GM19240 (cell line): ENCODE measurements at regions not wholly inside any gene's neighbourhood (a gene's known extent, or its start where the extent isn't known, plus 50 kb on each side); places are given as distances from the start of the nearest gene placed in this dataset.

Source experiments
- DNase-seq: peaks from one replicate; pipeline ENCODE4 v3.0.0; 2011; ENCODE audit warnings: low spot score; ENCODE audit not compliant: insufficient read length

DNA sequence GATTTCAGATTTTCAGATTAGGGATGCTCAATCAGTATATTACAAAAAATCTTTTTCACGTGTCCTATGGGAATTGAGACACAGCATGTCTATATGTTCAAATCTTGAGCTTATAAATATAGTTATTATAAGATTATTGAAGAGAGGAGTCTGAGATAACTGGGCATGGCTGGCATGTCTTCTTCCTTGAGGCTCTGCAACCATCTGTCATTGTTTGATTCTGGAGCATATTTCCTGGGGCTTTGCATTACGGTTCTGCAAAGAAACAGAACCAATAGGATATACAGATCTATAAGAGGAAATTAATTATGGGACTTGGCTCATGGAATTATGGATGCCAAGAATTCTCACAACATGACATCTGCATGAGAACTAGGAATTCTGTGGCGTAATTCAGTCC is 386.1 kb downstream of the SOCS6 start:
- DNase-seq = no peak

DNA sequence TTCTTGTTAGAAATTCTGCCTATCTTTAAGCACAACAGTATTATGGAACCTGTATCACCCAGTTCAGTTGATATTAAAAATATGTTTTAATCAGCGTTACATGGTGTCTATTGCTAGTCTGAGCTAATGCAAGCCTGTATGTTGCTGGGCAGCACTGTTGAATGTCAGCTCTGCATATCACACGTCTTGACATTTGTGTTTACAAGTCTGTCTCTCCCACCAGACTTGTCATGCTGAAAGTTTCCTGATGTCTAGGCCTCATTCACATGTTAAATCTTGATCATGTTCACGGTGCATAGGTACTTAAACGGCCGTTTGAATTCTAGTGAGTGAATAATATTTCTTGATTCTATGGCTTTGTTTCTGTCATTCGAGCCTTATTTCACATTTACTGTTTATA is 385.0 kb downstream of the SOCS6 start:
- no peak for DNase-seq

DNA sequence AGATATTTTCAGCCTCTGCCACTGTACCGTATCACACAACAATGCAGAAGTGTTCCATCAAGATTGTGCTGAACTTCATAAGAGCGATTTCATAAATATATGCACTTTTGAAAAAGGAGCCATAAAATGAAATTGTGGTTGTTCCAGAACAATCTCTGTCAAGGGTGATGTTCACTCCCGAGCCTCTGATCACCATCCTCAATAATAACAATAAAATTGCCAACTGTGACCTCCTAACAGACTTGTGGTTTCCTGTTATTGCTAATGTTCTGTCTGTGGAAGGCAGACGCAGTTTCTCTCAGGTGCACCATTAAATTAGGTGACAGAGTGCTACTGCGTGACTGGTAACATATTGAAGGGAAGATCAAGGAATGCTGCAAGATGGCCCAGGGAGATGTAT is 383.7 kb downstream of the SOCS6 start:
- no peak for DNase-seq

DNA sequence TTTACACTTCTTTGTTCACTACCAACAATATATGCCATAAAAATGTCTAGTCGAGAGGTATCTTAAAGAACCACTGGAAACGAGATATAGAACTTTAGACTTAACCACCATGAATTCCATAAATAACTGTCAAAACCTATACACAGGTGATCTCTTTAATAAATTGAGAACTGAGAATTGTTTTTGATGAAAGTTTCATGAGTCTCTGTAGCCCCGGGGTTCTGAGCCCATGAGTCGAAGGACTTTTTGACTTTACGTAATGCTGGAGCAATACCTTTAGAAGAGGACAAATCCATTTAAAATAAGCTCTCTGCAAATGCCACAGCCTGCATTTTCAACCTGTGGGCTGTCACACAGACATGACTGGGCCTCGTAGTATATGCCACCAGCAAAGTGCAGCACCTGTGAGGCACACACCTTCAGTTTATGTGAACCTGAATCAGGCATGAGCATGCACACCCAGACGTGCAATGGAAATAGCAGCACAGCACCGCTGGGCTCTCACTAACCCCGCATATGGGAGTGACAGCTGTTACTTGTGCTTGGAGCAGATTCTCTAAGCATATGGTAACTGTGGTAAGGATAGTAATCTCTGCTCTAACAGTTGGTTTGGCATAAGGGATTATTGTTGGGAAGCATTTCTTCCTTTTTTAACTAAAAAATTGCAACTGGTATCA is 383.2 kb downstream of the SOCS6 start:
- no peak for DNase-seq

DNA sequence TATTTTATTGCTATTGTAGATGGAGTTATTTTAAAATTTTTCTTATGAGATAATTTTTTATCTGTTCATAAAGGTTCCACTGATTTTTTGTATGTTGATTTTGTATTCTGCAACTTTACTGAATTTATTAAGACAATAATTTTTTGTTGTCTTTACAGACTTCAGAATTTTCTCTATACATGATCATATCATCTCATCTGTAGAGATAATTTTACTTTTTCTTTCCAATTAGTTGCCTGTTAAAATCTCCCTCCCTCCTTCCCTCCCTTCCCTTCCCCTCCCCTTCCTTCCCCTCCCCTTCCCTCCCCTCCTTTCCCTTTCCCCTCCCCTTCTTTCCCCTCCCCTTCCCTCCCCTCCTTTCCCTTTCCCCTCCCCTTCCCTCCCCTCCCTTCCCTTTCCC is 378.1 kb downstream of the SOCS6 start:
- DNase-seq = no peak

DNA sequence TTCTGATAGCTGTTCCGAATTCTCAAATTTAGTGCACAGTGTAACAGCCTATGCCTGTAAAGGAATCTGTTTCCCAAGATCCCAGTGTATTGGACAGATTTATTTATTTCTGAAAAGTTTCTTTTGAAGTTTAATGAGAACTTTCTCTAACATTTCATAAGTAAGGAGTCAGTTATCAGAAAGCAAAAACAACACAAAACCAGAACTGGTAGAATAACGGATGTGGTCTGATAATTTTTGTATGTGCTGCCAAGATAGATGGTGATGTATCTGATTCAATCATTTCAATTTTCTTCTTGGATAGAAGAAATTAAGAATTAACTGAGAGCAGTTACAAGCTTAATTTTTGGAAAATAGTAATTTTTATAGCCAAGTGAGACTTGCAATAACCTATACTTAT is 374.3 kb downstream of the SOCS6 start:
- DNase-seq = no peak

DNA sequence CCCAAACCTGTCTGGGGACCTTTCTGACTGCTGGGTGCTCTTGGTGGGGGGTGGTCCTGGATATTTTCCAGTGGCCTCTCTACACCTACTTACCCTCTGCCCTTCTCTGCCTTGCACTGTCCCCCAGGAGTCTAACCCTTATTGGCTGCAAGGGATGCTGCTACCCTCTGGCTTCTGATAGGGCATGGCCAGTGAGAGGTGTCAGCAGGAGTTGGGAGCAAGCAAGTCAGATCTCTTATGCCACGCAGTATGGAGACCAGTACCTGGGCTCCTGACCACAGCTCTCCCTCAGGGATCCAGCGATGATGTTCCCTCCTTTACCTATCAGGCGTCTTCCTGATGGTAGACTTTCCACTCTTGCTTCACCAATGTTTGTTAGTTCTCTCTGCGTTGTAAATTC is 373.7 kb downstream of the SOCS6 start:
- DNase-seq = no peak

DNA sequence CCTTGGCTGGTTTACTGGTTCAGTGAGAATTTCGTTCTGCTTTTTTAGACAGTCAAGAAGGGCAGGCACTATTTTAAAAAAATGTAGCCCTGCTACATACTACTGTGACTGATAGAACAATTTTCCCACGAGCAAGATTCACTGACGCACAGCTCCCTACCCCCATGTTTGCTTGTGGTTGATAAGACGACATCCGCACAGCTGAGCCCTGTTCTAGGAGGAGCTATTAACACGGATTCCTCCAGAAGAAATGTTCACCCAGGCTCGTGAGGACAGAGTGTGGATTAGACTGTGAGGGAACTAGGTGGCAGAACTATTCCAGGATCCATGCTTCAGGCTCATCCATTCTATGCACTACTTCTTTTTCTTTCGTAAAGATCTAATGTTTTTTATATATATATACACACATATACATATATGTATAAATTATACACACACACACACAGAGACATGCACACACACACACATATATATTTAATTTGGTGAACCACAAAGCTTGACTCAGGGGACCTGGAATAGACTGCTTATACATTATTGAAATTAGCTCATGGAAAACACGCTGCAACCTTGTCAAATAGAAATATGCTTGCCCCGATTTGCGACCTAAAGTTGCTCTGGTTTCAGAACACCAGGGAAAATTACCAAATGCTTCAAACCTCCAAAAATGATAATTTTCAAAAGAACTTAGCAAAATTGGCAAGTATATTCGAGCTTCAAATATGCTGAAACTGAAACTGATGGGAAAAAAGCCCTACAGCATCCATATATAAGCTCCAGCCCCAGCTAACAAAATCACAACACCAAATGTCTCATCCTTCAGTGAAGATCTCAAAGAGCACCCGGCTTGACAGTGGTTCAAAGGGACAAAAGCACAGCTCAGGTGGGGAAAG is 370.4 kb downstream of the SOCS6 start:
- DNase-seq = no peak

DNA sequence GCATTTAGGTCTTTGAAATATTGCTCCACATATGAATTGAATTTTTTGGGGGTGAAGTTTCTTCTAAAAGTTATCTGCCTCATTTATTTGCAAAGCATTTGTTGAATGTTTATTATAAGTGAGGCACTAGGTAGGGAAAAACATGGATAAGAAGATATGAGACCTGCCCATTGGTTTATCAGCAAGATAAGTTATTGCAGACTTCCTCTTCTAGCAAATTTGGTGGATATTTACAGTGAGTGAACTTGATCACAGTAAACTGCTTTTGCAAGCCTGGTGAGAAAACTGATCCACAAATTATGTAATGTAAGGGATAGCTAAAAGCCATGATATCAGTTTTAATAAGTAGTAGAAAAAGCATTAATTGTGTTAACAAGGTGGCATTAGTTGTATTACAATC is 364.8 kb downstream of the SOCS6 start:
- no peak for DNase-seq

DNA sequence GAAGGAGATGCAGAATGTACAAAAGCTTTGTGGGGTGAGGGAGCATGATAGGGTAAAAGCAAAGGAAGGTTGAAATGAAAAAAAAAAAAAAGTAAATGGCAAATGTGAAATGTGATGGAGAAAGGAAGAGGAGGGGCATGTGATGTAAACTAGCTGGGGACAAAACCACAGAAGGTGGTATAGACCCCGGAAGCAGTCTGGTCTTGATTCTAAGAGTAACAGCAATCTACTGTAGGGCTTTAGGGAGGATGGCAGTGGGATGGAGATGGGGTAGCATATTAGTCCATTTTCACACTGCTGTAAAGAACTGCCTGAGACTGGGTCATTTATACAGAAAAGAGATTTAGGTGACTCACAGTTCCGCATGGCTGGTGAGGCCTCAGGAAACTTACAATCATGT is 362.0 kb downstream of the SOCS6 start:
- no peak for DNase-seq

DNA sequence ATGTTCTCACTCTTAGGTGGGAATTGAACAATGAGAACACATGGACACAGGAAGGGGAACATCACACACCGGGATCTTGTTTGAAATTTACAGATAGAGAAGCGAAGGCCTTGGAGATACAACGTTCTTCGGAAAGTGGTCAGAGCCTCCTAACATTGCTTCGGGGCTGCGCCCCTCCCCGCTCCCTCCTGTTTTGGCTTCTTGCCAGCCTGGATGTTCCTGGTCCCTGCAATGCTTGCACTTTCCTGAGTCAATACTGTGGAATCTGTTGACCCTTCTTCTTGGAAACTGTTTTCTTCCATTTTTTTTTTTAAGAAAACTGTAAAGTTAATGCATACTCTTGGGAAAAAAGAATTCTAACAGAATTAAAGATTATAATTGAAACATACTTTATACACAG is 360.8 kb downstream of the SOCS6 start:
- no peak for DNase-seq

DNA sequence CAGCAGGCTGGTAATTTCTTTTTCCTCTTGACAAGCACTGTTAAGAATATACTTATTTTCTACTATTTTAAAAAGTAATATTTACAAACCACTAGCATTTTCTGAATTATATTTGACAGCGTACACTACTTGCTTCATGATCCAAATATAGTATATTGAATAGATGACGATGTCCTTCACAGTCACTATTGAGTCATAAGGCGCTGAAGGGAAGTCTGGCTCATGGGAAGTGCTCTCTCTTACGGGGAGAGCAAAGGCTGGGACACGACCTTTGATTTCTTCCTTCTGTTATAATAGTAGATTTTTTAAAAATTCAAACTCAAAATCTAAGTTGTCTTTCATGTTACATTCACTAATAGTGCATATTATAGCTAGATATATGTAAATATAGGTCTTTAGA is 357.1 kb downstream of the SOCS6 start:
- no peak for DNase-seq

DNA sequence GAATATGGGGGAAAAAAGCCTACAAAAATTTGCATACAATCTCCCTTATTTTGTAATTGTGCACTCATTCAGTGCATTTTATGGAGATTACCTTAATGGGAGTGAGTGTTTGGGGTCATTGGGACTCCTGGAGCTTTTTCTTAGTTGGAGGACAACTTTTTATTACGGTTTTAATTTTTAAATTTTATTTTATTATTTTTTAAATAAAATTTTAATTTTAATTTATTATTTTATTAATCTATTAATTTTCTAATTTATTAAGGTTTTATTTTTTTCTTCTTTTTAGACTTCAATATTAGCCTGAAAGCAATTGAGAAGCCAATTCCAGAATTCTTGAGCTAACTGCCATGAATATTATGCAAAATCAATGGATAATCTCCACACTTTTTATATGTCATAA is 355.0 kb downstream of the SOCS6 start:
- DNase-seq = no peak

DNA sequence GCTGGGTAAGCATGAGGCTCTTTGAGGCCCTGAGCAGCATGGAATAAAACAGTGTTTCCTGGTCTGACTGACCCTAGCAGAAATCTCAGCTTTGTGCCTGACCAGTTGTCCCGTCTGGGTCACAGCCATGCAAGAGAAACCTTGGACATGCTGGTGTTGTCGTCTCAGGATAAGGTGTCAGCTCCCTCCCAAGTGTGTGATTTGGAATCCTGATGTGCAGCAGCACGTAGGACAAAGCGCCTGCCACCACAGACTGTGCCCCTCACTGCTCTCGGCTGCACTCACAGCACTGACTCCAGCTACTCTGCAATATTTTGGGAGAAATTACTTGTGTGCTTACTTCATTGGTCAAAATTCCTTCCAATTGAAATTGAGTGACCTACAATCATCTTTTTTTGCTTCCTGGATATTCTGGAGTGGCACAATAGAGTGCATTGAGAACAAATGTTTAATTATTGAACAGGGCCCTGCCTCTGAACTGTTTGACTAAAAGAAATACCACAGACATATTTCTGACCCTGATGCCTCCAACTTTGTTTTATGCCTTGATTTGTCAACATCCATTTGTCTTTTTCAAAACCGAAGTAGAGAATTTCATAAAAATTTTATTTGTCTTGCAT is 352.4 kb downstream of the SOCS6 start:
- DNase-seq = no peak

DNA sequence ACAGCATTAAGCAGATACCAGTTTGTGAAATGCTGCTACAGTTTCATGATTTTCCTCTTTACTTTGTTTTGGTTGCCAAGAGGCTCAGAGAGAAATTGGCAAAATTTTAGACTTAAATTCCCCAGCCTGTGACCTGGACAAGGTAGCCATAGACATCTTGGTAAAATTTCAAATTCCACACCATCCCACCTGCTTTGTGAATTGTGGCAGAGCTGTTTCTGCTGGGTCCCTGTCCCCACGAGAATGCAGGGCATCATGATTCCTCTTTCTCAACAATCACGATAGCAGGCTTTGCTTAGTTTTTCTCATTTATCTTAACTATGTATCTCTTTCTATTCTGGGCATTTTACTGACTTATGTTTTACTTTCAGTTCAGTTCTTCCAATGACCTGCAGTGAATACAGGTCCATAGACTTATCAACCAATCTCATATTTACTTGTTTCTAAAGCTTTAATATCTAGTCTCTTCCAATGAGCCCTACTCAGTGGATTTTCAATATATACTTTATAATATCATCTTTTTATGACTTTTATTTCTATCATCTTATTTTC is 351.6 kb downstream of the SOCS6 start:
- DNase-seq = no peak

DNA sequence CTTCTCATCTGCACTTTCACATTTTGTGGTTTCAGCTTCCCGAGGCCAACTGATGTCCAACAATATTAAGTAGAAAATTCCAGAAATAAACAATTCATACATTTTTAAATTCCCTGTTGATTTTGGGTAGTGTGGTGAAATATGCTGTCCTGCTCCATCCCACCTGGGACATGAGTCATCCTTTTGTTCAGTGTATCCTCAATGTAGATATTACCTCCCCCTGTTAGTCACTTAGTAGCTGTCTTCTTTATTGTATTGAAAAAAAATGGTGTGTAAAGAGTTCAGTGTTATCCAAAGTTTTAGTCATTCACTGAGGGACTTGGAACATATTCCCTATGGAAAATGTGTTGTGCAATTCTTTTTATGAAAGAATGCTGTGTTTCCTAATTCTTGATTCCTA is 348.1 kb downstream of the SOCS6 start:
- DNase-seq = no peak

DNA sequence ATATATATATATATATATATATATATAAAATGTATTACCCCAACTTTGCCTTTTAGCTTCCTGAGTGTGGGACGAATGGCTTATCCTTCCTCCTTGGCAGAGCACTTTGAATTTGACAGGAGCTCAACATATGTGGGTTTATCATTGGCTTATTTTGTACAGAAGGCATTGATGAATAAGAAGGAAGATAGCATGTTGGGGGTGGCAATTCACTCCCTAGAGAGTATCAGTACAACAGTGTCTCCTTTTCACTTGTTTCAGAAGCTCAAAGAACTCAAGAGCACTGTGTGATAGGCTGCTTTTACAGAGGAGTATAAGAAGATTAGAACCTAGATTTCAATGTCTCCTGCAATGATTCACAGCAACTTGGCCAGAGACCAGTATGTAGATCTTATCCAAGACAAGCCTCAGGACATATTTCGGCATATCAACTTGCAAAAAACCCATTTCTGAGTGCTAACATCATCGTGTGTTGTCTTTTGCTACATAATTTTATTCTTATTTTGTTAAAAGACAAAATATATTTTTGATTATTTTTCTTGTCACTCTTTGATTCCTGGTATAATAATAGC is 345.8 kb downstream of the SOCS6 start:
- DNase-seq = no peak

DNA sequence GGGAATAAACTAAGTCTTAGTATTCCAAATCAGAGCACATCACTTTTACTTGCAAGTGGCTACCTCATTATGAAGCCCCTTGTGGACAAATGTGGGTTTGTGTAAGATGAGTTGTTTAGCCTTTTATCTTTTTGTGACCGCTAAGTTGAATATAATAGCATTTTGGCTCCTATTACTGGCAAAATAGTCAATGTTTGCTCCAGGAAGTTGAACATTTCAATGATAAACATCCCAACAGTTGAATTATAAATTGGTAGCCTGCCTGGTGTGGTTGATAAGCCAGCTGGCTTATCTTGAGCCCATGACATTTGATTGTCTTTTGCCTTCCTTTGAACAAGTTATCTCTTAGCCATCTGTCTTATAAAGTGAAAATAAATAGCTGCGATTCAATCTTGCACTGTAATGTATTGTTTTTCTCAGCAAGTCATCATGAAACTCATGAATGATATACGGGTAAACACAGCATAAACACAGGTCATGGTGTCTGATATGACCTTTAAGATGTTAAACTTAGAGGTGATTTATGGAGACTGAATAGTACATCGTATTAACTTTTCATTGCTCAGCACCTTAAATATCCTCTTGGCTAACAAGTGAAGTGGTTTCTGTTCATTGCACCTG is 338.4 kb downstream of the SOCS6 start:
- DNase-seq = no peak

DNA sequence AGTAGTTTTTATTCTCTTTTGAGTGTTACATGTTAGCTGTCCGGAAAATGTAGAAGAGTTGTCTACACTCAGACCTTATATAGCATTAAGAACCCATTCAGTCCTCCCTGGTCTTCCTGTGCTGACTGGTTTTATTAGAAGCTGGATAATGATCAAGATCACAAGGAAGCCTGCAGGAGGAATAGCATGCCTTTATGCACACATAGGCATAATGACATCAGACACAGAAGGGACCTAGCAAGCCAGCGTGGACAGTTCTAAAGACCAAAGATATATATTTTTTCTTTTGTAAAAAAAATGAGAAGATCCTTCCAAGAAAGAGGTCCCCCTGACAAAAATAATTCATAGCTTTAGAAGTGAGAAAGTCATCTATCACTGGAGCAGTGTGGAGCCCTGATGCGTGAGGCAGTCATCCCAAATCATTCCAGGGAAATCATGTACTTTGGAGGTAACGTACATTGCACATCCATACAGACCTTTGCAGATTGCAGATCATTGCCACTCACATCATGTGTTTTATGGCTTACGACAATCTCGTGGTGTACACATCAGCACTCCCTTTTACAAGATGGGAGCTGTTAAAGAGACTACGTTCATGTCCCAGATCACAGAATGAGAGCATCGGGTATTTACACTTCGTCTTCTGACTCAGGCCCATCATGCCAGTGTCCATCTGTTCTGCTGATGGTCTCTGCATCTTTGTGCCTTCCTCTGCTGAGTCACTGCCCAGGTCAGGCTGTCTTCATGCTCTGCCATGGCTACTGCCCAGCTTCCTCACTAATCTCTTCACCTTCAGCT is 334.0 kb downstream of the SOCS6 start:
- DNase-seq = no peak

DNA sequence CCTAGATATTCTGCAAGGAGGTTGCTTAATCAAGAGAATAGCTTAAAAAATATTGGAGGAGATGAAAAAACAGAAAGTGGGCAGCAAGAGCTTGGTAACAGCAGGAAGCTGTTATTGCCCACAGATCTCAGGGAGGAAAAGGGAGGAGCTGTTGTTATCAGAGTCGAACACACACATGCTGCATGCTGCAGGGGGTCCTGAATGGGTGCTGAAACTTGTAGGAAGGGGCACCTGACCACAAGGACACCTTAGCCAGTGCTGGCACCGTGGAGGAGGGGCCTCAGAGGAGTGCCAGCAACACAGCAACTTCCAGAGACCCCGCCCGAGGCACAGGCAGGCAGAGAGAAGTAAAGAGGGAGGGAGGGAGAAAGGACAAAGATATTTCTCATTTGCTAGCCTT is 332.9 kb downstream of the SOCS6 start:
- DNase-seq = no peak
